ENCODE measurements at regions not wholly inside any gene's neighbourhood (a gene's known extent, or its start where the extent isn't known, plus 50 kb on each side); places are given as distances from the start of the nearest gene placed in this dataset.

DNA sequence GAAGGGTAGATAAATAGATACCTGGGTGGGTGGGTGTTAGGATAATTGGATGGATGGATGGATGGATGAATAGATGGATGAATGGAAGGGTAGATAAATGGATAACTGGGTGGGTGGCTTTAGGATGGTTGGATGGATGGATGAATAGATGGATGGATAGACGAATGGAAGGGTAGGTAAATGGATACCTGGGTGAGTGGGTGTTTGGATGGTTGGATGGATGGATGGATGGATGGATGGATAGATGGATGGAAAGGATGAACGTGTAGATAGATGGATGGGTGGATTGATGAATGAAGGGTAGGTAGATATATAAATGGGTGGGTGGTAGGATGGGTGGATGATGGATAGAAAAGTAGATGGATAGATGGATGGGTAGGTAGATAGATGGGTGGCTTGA, 59.8 kb upstream of the RXRA start:
- Mint-ChIP-seq H3K4me1 (peaks cover 7% of the 10 kb centered on the region), H3K27ac (no peak overlapping the region), H3K27me3 (ENCODE audit: low read depth) (peaks cover 63% of the 10 kb centered on the region), H3K4me3 (no peak overlapping the region), H3K9me3 (no peaks in the 10 kb centered on the region), H3K36me3 (no peaks in the 10 kb centered on the region)
- no peak for TF ChIP-seq CTCF (IDR thresholded peaks at IDR 0.05; ENCODE audit: unreplicated experiment)
- no peak for DNase-seq (ENCODE audit: low spot score in 2 of 2, unreplicated experiment in 2 of 2)

DNA sequence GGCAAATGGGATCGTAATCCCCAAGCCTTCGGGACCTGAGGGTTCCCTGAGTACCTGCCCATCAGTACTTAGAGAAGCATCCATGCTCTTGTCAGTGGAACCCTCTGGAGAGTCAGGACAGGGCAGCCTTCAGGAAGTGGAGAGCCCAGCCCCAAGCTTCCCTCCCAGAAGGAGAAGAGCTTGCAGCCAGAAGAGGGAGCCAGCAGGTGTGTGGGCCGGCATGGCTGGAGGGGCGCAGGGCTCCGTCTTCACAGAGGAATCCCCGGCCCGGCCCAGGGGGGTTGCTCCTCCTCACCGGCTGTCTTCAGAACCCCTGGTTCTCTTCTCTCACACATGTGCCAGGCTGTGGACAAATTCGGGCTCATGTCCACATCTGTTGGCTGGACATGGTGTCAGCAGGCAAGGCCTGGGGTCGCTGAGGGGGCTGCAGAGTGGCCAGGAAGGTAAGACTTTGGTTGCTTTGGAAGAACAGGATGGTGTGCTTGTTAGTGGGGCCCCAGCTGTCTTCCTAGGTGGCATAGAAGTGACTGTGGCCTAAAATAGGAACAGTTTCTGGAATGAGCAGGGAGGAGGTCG, 58.9 kb upstream of the RXRA start:
- no peak for DNase-seq (ENCODE audit: low spot score in 2 of 2, unreplicated experiment in 2 of 2)
- no peak overlapping the region for H3K27ac Mint-ChIP-seq

GRCh38 chr9:134267881-134268724, 58.2 kb upstream of the RXRA start:
- Mint-ChIP-seq H3K4me3 (no peak overlapping the region), H3K4me1 (peaks cover 7% of the 10 kb centered on the region), H3K36me3 (no peaks in the 10 kb centered on the region), H3K27ac (no peak overlapping the region), H3K27me3 (ENCODE audit: low read depth) (peaks cover 78% of the 10 kb centered on the region), H3K9me3 (no peaks in the 10 kb centered on the region)
- no peak for DNase-seq (ENCODE audit: low spot score in 2 of 2, unreplicated experiment in 2 of 2)
- no peak for TF ChIP-seq CTCF (IDR thresholded peaks at IDR 0.05; ENCODE audit: unreplicated experiment)

More for the DNA sequence above, 58.9 kb upstream of the RXRA start:
- H3K27me3 Mint-ChIP-seq (ENCODE audit: low read depth), result peaks cover 71% of the 10 kb centered on the region
- no peak for TF ChIP-seq CTCF (IDR thresholded peaks at IDR 0.05; ENCODE audit: unreplicated experiment)
- no peaks in the 10 kb centered on the region for H3K36me3 Mint-ChIP-seq
- peaks cover 7% of the 10 kb centered on the region for H3K4me1 Mint-ChIP-seq
- no peak overlapping the region for H3K4me3 Mint-ChIP-seq
- no peaks in the 10 kb centered on the region for H3K9me3 Mint-ChIP-seq

DNA sequence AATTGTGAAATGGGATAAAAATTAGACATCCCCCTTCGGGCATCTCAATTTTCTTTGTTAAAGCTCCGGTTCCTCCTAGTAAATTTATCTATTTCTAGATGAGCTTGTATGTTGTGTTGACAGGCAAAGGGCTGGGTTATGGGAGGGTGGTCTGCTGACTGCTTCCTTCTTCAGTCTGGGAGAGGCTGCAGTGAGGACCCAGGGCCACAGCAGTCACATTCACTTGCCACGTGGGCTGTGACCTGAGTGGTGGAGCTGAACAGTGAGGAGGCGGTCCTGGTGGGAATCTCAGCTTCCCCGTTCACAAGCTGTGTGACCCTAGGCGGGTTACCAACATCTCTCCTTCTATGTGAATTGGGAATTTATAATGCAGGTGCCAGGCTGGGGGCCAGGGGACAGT, 57.5 kb upstream of the RXRA start:
- TF ChIP-seq CTCF (IDR thresholded peaks at IDR 0.05; ENCODE audit: unreplicated experiment), result no peak
- no peaks in the 10 kb centered on the region for H3K9me3 Mint-ChIP-seq
- DNase-seq (ENCODE audit: low spot score in 2 of 2, unreplicated experiment in 2 of 2), result no peak
- peaks cover 81% of the 10 kb centered on the region for H3K27me3 Mint-ChIP-seq (ENCODE audit: low read depth)
- H3K4me3 Mint-ChIP-seq, result no peak overlapping the region
- no peaks in the 10 kb centered on the region for H3K36me3 Mint-ChIP-seq
- peaks cover 5% of the 10 kb centered on the region for H3K4me1 Mint-ChIP-seq
- no peak overlapping the region for H3K27ac Mint-ChIP-seq

DNA sequence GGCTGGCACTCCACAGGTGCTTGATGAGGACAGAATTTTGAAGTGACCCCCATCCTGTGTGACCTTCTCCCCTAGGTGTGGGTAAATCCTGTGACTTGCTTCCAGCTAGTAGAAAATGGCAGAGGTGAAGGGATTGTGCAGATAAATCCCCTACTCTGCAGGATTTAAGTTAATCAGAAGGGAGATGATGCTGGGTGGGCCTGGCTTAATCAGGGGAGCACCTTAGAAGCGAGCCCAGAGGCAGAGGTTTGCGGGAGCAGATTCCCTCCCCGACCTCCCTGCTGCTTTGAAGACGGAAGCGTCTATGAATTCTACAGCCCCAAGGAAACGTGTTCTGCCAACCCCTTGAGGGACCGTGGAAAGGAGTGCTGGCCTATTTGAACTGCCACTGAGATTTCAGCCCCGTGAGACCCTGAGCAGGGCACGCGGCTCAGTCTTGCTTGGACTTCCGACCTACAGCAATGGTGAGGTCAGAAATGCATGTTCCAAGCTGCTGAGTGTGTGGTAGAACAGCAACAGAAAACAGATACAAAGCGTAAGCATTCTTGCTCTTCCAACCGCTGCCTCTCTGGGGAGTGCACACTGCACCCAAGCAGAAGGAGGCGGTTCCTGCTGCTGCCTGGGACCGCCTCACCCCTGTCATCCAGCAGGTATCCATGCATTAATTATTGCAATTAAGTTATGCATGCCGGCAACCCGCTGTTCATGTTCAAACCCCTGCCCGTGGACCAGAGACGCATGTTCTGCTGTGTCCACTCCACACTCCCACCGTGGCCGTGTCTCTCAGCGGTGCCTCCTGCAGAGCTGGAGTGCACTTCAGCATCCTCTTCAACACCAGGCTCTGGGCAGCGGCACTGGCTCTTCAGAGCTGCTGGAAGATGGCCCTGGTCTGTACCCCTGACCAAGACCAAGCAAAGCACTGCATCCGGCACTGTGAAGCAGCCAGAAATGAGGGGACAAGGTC, 54.6 kb upstream of the RXRA start:
- Mint-ChIP-seq H3K27me3 (ENCODE audit: low read depth) (peaks cover 74% of the 10 kb centered on the region), H3K27ac (no peak overlapping the region), H3K4me1 (peaks cover 8% of the 10 kb centered on the region), H3K9me3 (no peaks in the 10 kb centered on the region), H3K36me3 (no peaks in the 10 kb centered on the region), H3K4me3 (no peak overlapping the region)
- DNase-seq (ENCODE audit: low spot score in 2 of 2, unreplicated experiment in 2 of 2), result no peak
- TF ChIP-seq CTCF (IDR thresholded peaks at IDR 0.05; ENCODE audit: unreplicated experiment), result no peak

Data from mesothelial cell of epicardium (in vitro differentiated cells).